Dermis microvascular lymphatic vessel endothelial cell (primary cell): ENCODE measurements at regions not wholly inside any gene's neighbourhood (a gene's known extent, or its start where the extent isn't known, plus 50 kb on each side); places are given as distances from the start of the nearest gene placed in this dataset.

Experiments used
- DNase-seq, 2 donors: peaks; one replicate each; pipeline versions ENCODE4 v3.0.0 to v3.0.0-alpha.2; 2010; ENCODE audit warnings: low read depth in 2 of 2

- no peak for DNase-seq
Measured at GRCh38 chr7:97620495-97620894, 111.4 kb upstream of the TAC1 start.

GRCh38 chr7:97623333-97623732, 108.6 kb upstream of the TAC1 start:
- DNase-seq = no peak

- no peak for DNase-seq
Measured at GRCh38 chr7:97630116-97630515, 101.8 kb upstream of the TAC1 start.

- no peak for DNase-seq
Measured at GRCh38 chr7:97635622-97636021, 96.3 kb upstream of the TAC1 start.

- no peak for DNase-seq
Measured at GRCh38 chr7:97639036-97639435, 92.8 kb upstream of the TAC1 start.

- DNase-seq = no peak
Measured at GRCh38 chr7:97659363-97660045, 72.4 kb upstream of the TAC1 start.

GRCh38 chr7:97667359-97667758, 64.5 kb upstream of the TAC1 start:
- no peak for DNase-seq

GRCh38 chr7:97671571-97671970, 60.3 kb upstream of the TAC1 start:
- DNase-seq = no peak

GRCh38 chr7:97680622-97681021, 51.3 kb upstream of the TAC1 start:
- no peak for DNase-seq
